ENCODE measurements at regions not wholly inside any gene's neighbourhood (a gene's known extent, or its start where the extent isn't known, plus 50 kb on each side); places are given as distances from the start of the nearest gene placed in this dataset.

DNA sequence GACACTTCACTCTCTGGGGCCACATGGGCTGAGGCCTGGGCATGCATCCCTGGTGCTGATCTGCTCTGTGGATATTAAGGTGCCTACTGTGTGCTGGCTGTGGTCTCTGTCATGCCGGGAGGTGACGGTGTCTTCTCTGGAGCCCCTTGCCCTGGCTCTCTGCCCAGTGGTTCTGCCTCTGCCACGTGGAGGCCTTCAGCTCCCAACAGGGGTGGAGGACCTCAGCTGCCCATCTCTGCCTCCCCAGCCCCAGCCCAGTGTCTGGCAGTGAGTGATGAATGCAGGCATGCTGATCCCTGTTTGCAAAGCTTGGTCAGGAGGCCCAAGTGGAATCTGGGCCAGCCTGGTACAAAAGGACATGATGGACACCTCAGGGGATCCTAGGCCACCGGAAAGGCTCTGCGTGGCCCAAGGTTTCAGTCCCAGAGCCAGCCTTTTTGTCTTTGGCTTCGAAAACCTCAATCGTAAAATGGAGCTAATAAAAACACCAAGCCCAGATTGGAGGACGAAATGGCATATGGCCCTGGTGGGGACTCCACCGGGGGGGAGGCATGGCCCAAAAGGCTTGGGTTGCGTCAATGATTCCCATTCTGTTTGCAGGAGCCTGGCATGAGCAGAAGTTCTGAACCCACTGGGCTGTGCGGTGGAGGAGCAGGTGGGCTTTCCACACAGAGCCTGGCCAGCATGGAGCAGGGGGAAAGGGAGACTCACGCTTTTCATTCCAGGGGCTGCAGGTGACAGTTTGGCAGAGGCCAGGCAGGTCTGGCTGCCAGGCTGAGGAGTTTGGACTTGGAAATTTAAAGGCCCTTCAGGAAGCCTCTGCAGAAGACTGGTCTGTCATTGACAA is 54.7 kb upstream of the KLF13 start:
- CTCF ChIA-PET: no interaction called here
- intact Hi-C loops (cut with micrococcal nuclease; ENCODE audit: unreplicated experiment): no loop called here
- no peak overlapping the region for H3K27ac ChIP-seq (ENCODE audit: low read length)
- in situ Hi-C loops (cut with HindIII; ENCODE audit: low pct_unique_long_range_greater_than_20kb, low sequenced_read_pairs): no loop called here
- H3K9me3 ChIP-seq (ENCODE audit: control insufficient read depth, insufficient read depth, low read depth, low read length): no peaks in the 10 kb centered on the region
- peaks cover 6% of the 10 kb centered on the region for H3K4me1 ChIP-seq (ENCODE audit: control insufficient read depth, insufficient read depth, low read length)
- H3K27me3 ChIP-seq (ENCODE audit: control insufficient read depth, insufficient read depth, low read length): no peaks in the 10 kb centered on the region
- no peaks in the 10 kb centered on the region for H3K36me3 ChIP-seq (ENCODE audit: control insufficient read depth, insufficient read depth, low read length)
- no peak overlapping the region for H3K4me3 ChIP-seq (ENCODE audit: low read depth in 2 of 2, low read length in 2 of 2)
- BruUV-seq (replicated peaks): no TSS peak
- no peak for DNase-seq (ENCODE audit: low read depth, low spot score)
- POLR2A ChIA-PET: interaction anchor here (0.6 to 0.7 kb wide), 2 partner anchors 10 to 62 kb away, joined by 3 to 8 read pairs; no protein-coding TSS in a partner anchor
- TF ChIP-seq SIN3A (IDR thresholded peaks at IDR 0.05; ENCODE audit: borderline replicate concordance, insufficient read depth, low read depth, low read length) (no peak), TCF7L2 (IDR thresholded peaks at IDR 0.05; ENCODE audit: low read depth, low read length) (no peak), POLR2AphosphoS5 (IDR thresholded peaks at IDR 0.05; ENCODE audit: low read depth, low read length) (no peak)
- TF ChIP-seq, protein P1, sequence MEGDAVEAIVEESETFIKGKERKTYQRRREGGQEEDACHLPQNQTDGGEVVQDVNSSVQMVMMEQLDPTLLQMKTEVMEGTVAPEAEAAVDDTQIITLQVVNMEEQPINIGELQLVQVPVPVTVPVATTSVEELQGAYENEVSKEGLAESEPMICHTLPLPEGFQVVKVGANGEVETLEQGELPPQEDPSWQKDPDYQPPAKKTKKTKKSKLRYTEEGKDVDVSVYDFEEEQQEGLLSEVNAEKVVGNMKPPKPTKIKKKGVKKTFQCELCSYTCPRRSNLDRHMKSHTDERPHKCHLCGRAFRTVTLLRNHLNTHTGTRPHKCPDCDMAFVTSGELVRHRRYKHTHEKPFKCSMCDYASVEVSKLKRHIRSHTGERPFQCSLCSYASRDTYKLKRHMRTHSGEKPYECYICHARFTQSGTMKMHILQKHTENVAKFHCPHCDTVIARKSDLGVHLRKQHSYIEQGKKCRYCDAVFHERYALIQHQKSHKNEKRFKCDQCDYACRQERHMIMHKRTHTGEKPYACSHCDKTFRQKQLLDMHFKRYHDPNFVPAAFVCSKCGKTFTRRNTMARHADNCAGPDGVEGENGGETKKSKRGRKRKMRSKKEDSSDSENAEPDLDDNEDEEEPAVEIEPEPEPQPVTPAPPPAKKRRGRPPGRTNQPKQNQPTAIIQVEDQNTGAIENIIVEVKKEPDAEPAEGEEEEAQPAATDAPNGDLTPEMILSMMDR (IDR thresholded peaks at IDR 0.05): no peak
- no peak for ATAC-seq

DNA sequence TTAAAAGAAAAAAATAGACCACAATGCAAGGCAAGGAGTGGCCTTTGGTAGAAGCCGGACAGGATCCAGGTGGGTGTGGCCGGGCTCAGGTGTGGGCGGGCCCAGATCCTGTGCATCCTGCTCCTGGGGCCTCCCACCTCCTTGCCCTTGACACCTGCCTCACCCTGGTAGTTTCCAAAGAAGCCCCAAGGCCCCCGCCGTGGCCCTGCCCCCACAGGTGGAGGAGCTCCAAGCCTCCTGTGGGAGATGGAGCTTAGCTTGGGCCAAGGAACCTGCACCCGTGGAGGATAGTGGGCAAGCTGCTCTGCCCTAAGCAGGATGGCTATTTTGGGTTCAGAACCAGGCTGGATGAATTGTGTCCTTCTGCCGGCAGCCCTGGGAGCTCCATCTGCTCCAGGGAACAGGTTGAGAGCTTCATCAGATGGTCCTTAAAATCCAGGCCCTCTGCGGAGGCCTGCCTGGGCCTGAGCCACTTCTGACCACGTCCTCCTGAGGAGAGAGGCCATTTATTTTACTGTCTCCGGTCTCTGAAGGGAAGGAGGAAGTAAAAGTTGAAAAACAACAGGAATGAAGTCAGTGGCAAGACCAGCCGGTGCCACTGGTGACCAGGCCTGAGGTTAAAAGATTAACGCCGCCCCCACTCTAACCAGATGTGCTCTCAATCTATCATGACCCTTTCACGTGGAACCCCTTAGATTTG is 53.9 kb upstream of the KLF13 start:
- intact Hi-C loops (cut with micrococcal nuclease; ENCODE audit: unreplicated experiment): no loop called here
- CTCF ChIA-PET: no interaction called here

More for the DNA sequence above, 53.9 kb upstream of the KLF13 start:
- BruUV-seq (replicated peaks): no TSS peak
- POLR2A ChIA-PET: interaction anchor here (0.6 kb wide), 1 partner anchor 9 kb away, joined by 3 read pairs; no protein-coding TSS in a partner anchor
- Histone ChIP-seq H3K27ac (ENCODE audit: low read length) (peak overlapping the region; percentile 51; the same call in 1 of the 2 replicates), H3K4me1 (ENCODE audit: control insufficient read depth, insufficient read depth, low read length) (peaks cover 6% of the 10 kb centered on the region), H3K9me3 (ENCODE audit: control insufficient read depth, insufficient read depth, low read depth, low read length) (no peaks in the 10 kb centered on the region), H3K4me3 (ENCODE audit: low read depth in 2 of 2, low read length in 2 of 2) (no peak overlapping the region), H3K27me3 (ENCODE audit: control insufficient read depth, insufficient read depth, low read length) (no peaks in the 10 kb centered on the region), H3K36me3 (ENCODE audit: control insufficient read depth, insufficient read depth, low read length) (no peaks in the 10 kb centered on the region)
- ATAC-seq: no peak
- TF ChIP-seq TCF7L2 (IDR thresholded peaks at IDR 0.05; ENCODE audit: low read depth, low read length) (no peak), POLR2AphosphoS5 (IDR thresholded peaks at IDR 0.05; ENCODE audit: low read depth, low read length) (no peak)
- TF ChIP-seq, protein P2, sequence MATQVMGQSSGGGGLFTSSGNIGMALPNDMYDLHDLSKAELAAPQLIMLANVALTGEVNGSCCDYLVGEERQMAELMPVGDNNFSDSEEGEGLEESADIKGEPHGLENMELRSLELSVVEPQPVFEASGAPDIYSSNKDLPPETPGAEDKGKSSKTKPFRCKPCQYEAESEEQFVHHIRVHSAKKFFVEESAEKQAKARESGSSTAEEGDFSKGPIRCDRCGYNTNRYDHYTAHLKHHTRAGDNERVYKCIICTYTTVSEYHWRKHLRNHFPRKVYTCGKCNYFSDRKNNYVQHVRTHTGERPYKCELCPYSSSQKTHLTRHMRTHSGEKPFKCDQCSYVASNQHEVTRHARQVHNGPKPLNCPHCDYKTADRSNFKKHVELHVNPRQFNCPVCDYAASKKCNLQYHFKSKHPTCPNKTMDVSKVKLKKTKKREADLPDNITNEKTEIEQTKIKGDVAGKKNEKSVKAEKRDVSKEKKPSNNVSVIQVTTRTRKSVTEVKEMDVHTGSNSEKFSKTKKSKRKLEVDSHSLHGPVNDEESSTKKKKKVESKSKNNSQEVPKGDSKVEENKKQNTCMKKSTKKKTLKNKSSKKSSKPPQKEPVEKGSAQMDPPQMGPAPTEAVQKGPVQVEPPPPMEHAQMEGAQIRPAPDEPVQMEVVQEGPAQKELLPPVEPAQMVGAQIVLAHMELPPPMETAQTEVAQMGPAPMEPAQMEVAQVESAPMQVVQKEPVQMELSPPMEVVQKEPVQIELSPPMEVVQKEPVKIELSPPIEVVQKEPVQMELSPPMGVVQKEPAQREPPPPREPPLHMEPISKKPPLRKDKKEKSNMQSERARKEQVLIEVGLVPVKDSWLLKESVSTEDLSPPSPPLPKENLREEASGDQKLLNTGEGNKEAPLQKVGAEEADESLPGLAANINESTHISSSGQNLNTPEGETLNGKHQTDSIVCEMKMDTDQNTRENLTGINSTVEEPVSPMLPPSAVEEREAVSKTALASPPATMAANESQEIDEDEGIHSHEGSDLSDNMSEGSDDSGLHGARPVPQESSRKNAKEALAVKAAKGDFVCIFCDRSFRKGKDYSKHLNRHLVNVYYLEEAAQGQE (IDR thresholded peaks at IDR 0.05; ENCODE audit: insufficient read depth in 1 of 2, low read depth in 2 of 2, low read length in 1 of 2): no peak
- in situ Hi-C loops (cut with HindIII; ENCODE audit: low pct_unique_long_range_greater_than_20kb, low sequenced_read_pairs): no loop called here
- DNase-seq (ENCODE audit: low read depth, low spot score): no peak

All from Panc1 (cell line).